ENCODE measurements at regions not wholly inside any gene's neighbourhood (a gene's known extent, or its start where the extent isn't known, plus 50 kb on each side); places are given as distances from the start of the nearest gene placed in this dataset.

DNA sequence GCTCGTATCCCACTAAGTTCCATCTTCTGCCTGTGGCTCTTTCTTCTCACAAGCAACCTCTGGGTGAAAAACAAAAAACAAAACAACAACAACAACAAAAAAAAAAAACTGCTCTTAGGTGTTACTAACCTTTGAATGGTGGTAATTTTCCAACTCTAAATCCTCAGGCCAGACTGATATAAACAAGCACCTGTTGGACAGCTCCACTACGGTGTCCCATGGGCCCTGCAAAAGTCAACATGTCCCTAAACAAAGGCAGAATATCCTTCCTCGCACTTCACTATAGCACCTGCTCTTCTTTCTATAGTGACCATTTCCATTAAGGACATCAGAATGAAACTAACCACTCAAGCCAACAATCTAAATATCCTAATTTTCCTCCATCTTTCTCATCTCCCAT, 54.6 kb upstream of the PARM1 start:
- CTCF ChIA-PET, result no interaction called here
- no peak for DNase-seq (ENCODE audit: extremely low spot score)
- POLR2A ChIA-PET, result no interaction called here
- TF ChIP-seq, protein P1, sequence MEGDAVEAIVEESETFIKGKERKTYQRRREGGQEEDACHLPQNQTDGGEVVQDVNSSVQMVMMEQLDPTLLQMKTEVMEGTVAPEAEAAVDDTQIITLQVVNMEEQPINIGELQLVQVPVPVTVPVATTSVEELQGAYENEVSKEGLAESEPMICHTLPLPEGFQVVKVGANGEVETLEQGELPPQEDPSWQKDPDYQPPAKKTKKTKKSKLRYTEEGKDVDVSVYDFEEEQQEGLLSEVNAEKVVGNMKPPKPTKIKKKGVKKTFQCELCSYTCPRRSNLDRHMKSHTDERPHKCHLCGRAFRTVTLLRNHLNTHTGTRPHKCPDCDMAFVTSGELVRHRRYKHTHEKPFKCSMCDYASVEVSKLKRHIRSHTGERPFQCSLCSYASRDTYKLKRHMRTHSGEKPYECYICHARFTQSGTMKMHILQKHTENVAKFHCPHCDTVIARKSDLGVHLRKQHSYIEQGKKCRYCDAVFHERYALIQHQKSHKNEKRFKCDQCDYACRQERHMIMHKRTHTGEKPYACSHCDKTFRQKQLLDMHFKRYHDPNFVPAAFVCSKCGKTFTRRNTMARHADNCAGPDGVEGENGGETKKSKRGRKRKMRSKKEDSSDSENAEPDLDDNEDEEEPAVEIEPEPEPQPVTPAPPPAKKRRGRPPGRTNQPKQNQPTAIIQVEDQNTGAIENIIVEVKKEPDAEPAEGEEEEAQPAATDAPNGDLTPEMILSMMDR (IDR thresholded peaks at IDR 0.05; ENCODE audit: control extremely low read depth, extremely low read depth, low read depth, missing control alignments), result no peak

DNA sequence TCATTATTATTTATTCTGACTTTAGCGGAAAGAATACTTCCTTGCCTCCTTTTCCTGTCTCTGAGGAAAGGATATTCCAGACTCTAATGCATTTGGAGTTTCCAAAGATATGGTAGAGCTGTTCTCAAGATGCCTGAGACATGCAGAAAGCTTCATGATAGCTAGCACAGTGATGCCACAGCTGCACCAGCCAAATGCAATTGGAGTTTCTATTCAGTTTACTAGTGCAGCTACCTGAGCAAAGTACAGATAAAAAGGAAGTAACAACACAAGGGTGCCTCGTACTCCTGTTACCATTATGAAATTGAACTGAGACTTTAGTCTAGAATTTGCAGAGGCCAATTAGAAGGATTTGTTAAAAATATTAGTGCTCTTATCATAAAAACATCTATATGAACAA, 57.5 kb upstream of the PARM1 start:
- ChIA-PET CTCF (interaction anchor here (0.7 to 3.5 kb wide), 16 partner anchors 9 to 620 kb away, joined by 3 to 32 read pairs (median 4); no protein-coding TSS in a partner anchor), POLR2A (no interaction called here)
- DNase-seq (ENCODE audit: extremely low spot score), result no peak
- TF ChIP-seq, protein P1 (IDR thresholded peaks at IDR 0.05; ENCODE audit: control extremely low read depth, extremely low read depth, low read depth, missing control alignments), result no peak

DNA sequence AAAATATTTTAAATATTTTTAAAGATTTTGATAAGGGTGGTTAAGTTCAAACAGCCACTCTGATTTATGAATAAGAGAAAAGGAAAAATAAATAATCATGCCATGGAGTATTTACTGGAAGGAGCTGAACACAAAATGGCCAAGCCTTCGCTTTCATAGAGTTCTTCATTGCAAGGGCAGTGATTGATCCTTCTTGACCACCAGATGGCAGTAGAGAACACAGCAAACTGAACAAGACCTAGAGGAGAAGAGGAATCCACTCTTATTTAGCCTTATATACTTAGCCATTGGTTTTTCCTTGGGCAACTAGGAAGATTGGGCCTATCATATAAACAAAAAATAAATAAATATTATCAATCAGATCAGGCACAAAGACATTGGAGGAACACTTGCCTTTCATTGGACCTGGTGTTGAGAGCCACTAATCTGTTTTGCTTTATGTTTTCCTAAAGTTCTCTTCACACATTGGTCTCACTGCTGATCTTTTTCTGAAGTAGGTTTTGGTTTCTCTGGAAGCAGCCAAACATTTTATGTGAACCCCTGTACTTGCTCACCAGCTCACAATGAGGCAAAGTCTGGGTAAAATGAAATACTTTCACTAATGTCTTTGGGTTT, 58.1 kb upstream of the PARM1 start:
- ChIA-PET POLR2A (no interaction called here), CTCF (interaction anchor here (0.6 to 3.5 kb wide), 22 partner anchors 8 to 970 kb away, joined by 3 to 32 read pairs (median 4); partner anchors contain the start of gene USO1)
- TF ChIP-seq, protein P1 (IDR thresholded peaks at IDR 0.05; ENCODE audit: control extremely low read depth, extremely low read depth, low read depth, missing control alignments), result peak; percentile 80
- DNase-seq (ENCODE audit: extremely low spot score), result peak; percentile 38

DNA sequence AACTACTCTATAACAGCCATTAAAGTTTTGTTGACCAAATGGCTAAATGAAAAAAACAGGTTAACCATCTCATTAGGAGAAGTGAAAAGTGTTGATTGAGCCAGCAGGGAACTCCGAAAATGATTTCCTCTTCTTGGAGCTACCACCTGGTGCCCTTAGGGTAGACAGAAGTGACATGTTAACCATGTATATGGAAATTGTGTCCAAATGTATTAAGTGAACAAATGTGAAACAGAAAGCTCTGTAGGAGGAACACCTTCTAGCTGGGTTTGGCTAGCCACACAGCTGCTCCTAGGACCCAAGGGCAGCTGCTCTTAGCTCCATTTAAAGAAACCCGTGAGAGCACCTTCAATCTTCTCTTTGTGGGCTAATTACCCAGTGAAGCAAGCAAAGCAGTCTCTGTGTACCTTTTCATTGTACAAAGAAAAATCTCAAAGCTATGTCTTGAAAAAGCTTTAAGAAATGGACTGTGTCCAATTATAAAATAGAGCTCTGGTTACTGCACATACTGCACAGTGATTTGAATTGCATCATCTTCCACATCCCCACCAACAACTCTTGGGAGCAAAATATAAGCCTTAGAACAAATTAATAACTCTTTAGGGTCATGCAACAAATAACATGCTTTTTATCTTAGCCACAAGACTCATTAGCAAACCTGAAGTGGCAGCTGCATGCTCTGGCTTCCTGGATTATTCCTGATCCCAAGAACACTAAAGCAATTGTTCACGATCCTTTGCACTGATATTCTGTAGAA, 59.2 kb upstream of the PARM1 start:
- ChIA-PET CTCF (interaction anchor here (0.7 to 3.5 kb wide), 12 partner anchors 11 to 974 kb away, joined by 3 to 32 read pairs (median 6); partner anchors contain the start of gene USO1), POLR2A (interaction anchor here (0.7 kb wide), 1 partner anchor 98 kb away, joined by 3 read pairs; no protein-coding TSS in a partner anchor)
- TF ChIP-seq, protein P1 (IDR thresholded peaks at IDR 0.05; ENCODE audit: control extremely low read depth, extremely low read depth, low read depth, missing control alignments), result no peak
- DNase-seq (ENCODE audit: extremely low spot score), result peak; percentile 22

DNA sequence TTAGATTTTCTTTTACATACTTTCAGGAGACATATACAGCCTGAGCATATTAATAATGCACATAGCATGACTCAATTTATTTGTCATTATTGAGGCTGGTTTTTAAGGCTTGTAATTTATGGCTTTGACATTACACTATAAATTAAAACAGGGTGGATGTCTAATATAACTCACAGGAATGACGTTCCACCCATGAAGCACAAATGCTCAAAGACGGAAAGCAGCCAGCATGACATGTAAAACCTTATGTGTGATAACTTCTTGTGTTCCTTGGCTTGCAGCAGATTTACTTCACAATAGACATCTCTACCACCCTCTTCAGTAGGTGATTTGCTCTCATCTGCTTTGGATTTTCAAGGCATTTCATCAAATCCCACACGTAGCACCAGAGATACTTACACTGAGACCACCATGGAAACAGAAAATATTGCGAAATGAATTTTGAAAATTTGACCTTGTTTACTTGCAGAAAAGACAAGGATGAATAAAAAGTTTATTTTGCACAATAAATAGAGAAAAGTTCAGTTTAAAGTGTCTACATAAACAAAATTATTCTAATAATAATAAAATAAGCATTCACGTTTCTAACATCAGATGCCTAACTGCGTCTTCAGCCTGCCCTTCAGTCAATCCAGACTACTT, 64.7 kb upstream of the BTC start:
- ChIA-PET CTCF (interaction anchor here (1.5 kb wide), 1 partner anchor 16 kb away, joined by 4 read pairs; no protein-coding TSS in a partner anchor), POLR2A (no interaction called here)

DNA sequence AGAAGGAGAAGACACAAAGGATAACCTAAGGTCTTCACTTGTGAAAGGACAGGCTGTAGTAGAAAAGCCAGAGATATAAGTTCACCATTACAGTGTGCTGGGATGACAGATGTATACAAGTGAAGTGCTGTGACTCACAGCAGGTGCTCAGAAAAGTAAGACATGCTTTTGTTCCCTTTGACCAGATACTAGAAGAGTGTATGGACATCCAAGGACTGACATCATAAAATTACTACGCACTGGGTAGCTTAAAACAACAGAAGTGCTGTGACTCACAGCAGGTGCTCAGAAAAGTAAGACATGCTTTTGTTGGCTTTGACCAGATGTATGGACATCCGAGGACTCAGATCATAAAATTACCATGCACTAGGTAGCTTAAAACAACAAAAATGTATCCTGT, 61.6 kb upstream of the BTC start:
- CTCF ChIA-PET, result interaction anchor here (0.6 kb wide), 1 partner anchor 16 kb away, joined by 3 read pairs; no protein-coding TSS in a partner anchor
- TF ChIP-seq, protein P1 (IDR thresholded peaks at IDR 0.05; ENCODE audit: control extremely low read depth, extremely low read depth, low read depth, missing control alignments), result no peak

More for the DNA sequence above, 64.7 kb upstream of the BTC start:
- TF ChIP-seq, protein P1 (IDR thresholded peaks at IDR 0.05; ENCODE audit: control extremely low read depth, extremely low read depth, low read depth, missing control alignments), result no peak
- DNase-seq (ENCODE audit: extremely low spot score), result no peak

More for the DNA sequence above, 61.6 kb upstream of the BTC start:
- DNase-seq (ENCODE audit: extremely low spot score), result no peak
- POLR2A ChIA-PET, result no interaction called here

All from GM10248 (cell line).